Fibroblast of mammary gland (primary cell): ENCODE measurements at regions not wholly inside any gene's neighbourhood (a gene's known extent, or its start where the extent isn't known, plus 50 kb on each side); places are given as distances from the start of the nearest gene placed in this dataset.

Source experiments
- DNase-seq: peaks from one replicate; pipeline ENCODE4 v3.0.0-alpha.2; 2010; ENCODE audit warnings: low read depth
- H3K4me3 ChIP-seq: 2 replicates; pipeline ENCODE4 v1.5.1; 2011; ENCODE audit warnings: low read depth, mild to moderate bottlenecking, low read length, moderate library complexity; ENCODE audit not compliant: control insufficient read depth
- TF ChIP-seq, protein P1 (sequence below): conservative IDR thresholded peaks from 2 replicates; pipeline ENCODE4 v1.5.1; 2011; ENCODE audit warnings: low read depth, low read length, inconsistent platforms; ENCODE audit not compliant: control insufficient read depth, insufficient read depth

- TF ChIP-seq, protein P1, sequence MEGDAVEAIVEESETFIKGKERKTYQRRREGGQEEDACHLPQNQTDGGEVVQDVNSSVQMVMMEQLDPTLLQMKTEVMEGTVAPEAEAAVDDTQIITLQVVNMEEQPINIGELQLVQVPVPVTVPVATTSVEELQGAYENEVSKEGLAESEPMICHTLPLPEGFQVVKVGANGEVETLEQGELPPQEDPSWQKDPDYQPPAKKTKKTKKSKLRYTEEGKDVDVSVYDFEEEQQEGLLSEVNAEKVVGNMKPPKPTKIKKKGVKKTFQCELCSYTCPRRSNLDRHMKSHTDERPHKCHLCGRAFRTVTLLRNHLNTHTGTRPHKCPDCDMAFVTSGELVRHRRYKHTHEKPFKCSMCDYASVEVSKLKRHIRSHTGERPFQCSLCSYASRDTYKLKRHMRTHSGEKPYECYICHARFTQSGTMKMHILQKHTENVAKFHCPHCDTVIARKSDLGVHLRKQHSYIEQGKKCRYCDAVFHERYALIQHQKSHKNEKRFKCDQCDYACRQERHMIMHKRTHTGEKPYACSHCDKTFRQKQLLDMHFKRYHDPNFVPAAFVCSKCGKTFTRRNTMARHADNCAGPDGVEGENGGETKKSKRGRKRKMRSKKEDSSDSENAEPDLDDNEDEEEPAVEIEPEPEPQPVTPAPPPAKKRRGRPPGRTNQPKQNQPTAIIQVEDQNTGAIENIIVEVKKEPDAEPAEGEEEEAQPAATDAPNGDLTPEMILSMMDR = no peak
- no peak overlapping the region for H3K4me3 ChIP-seq
- DNase-seq = peak; percentile 95
Observed at GRCh38 chr18:22032392-22032961, 136.9 kb upstream of the GATA6 start.

GRCh38 chr18:22033085-22033484 lies 136.3 kb upstream of the GATA6 start:
- TF ChIP-seq, protein P1 = no peak
- no peak for DNase-seq
- H3K4me3 ChIP-seq = no peak overlapping the region

- DNase-seq = peak; percentile 6
- TF ChIP-seq, protein P1 = no peak
- no peak overlapping the region for H3K4me3 ChIP-seq
Observed at GRCh38 chr18:22034276-22034675, 135.1 kb upstream of the GATA6 start.

GRCh38 chr18:22040533-22040932 lies 128.9 kb upstream of the GATA6 start:
- DNase-seq = no peak
- no peak overlapping the region for H3K4me3 ChIP-seq
- TF ChIP-seq, protein P1 = no peak

- DNase-seq = no peak
- H3K4me3 ChIP-seq = no peak overlapping the region
- TF ChIP-seq, protein P1 = no peak
Observed at GRCh38 chr18:22043837-22044236, 125.6 kb upstream of the GATA6 start.

DNA sequence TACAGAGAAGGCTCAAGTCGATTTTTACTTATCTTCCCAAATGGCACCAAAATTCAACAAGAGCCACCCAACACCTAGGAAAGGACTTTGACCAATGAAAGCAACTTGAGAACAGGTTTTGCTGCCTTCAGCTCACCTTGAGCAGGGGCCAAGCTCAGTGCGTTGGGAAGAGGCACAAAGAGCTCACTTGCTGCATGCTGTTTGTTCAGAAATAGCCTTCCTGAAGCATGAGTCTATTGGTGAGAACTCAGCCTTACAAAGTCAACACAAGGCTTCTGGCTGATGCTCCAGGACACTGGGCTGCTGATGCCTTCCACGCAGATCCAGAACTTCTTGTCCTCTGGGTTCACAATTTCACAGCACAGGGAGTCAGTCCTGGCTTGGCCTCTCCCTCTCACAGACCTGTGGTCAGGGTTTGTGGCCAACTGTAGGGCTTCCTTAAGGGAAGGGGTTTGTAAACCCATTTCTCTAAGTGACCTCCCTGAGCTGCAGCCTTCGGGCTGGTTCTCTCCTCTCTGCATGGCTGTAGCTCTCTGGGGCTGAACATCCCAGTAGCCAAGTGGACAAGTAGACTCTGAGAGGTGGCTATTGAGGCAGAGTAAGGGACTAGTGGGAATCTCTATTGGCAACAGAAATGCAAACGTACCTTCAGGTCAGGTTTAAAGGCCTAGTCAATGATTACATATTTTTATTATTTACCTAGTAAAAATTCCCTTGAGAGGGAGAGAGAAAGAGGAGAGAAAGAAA lies 124.7 kb upstream of the GATA6 start:
- no peak overlapping the region for H3K4me3 ChIP-seq
- TF ChIP-seq, protein P1 = no peak
- DNase-seq = no peak
